DND-41 (cell line): ENCODE measurements at regions not wholly inside any gene's neighbourhood (a gene's known extent, or its start where the extent isn't known, plus 50 kb on each side); places are given as distances from the start of the nearest gene placed in this dataset.

Experiments
- ATAC-seq: fragments of 200-7000 bp; cut with Tn5 transposase; 3 replicates; pipeline ENCODE4 v1.9.1; 2021; ENCODE audit warnings: low read depth; ENCODE audit not compliant: insufficient read depth
- DNase-seq: peaks from one replicate; pipeline ENCODE4 v3.0.0-alpha.2; 2020
- H2AFZ ChIP-seq: 2 replicates; pipeline ENCODE4 v1.6.0; 2012; ENCODE audit warnings: low read depth, low read length
- H3K27ac ChIP-seq: 2 replicates; pipeline ENCODE4 v1.5.1; 2012; ENCODE audit warnings: low read length, inconsistent platforms
- H3K27me3 ChIP-seq: fragments of 200-600 bp; sonication (generic); 2 replicates; pipeline ENCODE4 v1.6.0; 2012; ENCODE audit warnings: low read length, mild to moderate bottlenecking, inconsistent platforms; ENCODE audit not compliant: insufficient read depth, poor library complexity
- H3K36me3 ChIP-seq: 2 replicates; pipeline ENCODE4 v1.5.1; 2012; ENCODE audit warnings: low read length, inconsistent platforms; ENCODE audit not compliant: insufficient read depth
- H3K4me1 ChIP-seq: 2 replicates; pipeline ENCODE4 v1.5.1; 2012; ENCODE audit warnings: mild to moderate bottlenecking, low read length; ENCODE audit not compliant: insufficient read depth
- H3K4me2 ChIP-seq: 2 replicates; pipeline ENCODE4 v1.6.0; 2012; ENCODE audit warnings: mild to moderate bottlenecking, moderate library complexity, low read length, inconsistent platforms; ENCODE audit not compliant: insufficient read depth
- H3K4me3 ChIP-seq, 2 experiments: fragments of 200-600 bp in 1 of 2; shearing (Covaris generic) in 1 of 2; 2 replicates each; pipeline ENCODE4 v1.5.1; 2012 to 2016; ENCODE audit warnings: inconsistent platforms in 2 of 2, low read length in 2 of 2, mild to moderate bottlenecking in 2 of 2, low read depth in 1 of 2, moderate library complexity in 1 of 2
- H3K79me2 ChIP-seq: 2 replicates; pipeline ENCODE4 v1.6.0; 2012; ENCODE audit warnings: low read length, inconsistent platforms; ENCODE audit not compliant: insufficient read depth
- H3K9ac ChIP-seq: 2 replicates; pipeline ENCODE4 v1.6.0; 2012; ENCODE audit warnings: low read depth, mild to moderate bottlenecking, inconsistent platforms, low read length, moderate library complexity
- H3K9me3 ChIP-seq: 2 replicates; pipeline ENCODE4 v1.5.1; 2012; ENCODE audit warnings: low read length, moderate library complexity, mild to moderate bottlenecking, inconsistent platforms; ENCODE audit not compliant: insufficient read depth, severe bottlenecking
- H4K20me1 ChIP-seq: 2 replicates; pipeline ENCODE4 v1.6.0; 2012; ENCODE audit warnings: low read length; ENCODE audit not compliant: insufficient read depth
- EZH2 ChIP-seq: IDR thresholded peaks from 3 replicates; pipeline ENCODE4 v1.6.1; 2012; ENCODE audit warnings: borderline replicate concordance, low read depth, mild to moderate bottlenecking, moderate library complexity, low read length, inconsistent platforms; ENCODE audit not compliant: severe bottlenecking
- TF ChIP-seq, protein P1 (sequence below): IDR thresholded peaks from 2 replicates; pipeline ENCODE4 v1.5.1; 2012; ENCODE audit warnings: borderline replicate concordance, low read length, moderate library complexity, mild to moderate bottlenecking; ENCODE audit not compliant: poor library complexity, severe bottlenecking; ENCODE audit errors: extremely low read depth

DNA sequence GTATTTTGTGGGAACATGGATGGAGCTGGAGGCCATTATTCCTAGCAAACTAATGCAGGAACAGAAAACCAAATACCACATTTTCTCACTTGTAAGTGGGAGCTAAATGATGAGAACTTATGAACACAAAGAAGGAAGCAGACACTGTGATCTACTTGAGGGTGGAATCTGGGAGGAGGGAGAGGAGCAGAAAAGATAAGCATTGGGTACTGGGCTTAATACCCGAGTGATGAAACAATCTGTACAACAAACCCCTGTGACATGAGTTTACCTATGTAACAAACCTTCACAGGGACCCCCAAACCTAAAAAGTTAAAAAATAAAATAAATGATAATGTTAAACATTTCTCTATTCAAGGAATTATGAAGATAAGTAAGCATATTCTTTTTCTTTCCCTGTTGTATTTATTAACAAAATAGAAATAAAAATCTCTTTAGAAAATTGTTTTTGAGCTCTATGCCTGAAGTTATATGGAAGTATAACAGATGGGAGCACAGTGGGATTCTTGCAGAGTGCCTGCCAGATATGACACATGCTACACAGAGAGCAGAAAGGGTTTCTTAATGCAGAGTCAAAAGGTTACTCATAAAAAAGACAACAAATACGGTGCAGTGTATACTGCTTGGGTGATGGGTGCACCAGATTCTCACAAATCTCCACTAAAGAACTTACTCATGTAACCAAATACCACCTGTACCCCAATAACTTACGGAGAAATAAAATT is 52.0 kb upstream of the SYNE2 start:
- Histone ChIP-seq H3K27ac (no peak overlapping the region), H3K36me3 (no peaks in the 10 kb centered on the region), H3K27me3 (no peaks in the 10 kb centered on the region), H3K79me2 (no peaks in the 10 kb centered on the region), H3K4me3 (no peak overlapping the region), H4K20me1 (no peaks in the 10 kb centered on the region), H3K9me3 (no peaks in the 10 kb centered on the region), H3K4me1 (peaks cover 8% of the 10 kb centered on the region; the same call in 1 of the 2 replicates), H3K4me2 (no peak overlapping the region), H2AFZ (no peak overlapping the region), H3K9ac (no peak overlapping the region)
- no peak for TF ChIP-seq EZH2
- TF ChIP-seq, protein P1, sequence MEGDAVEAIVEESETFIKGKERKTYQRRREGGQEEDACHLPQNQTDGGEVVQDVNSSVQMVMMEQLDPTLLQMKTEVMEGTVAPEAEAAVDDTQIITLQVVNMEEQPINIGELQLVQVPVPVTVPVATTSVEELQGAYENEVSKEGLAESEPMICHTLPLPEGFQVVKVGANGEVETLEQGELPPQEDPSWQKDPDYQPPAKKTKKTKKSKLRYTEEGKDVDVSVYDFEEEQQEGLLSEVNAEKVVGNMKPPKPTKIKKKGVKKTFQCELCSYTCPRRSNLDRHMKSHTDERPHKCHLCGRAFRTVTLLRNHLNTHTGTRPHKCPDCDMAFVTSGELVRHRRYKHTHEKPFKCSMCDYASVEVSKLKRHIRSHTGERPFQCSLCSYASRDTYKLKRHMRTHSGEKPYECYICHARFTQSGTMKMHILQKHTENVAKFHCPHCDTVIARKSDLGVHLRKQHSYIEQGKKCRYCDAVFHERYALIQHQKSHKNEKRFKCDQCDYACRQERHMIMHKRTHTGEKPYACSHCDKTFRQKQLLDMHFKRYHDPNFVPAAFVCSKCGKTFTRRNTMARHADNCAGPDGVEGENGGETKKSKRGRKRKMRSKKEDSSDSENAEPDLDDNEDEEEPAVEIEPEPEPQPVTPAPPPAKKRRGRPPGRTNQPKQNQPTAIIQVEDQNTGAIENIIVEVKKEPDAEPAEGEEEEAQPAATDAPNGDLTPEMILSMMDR: no peak
- no peak for DNase-seq
- ATAC-seq: no peak
